ENCODE measurements at regions not wholly inside any gene's neighbourhood (a gene's known extent, or its start where the extent isn't known, plus 50 kb on each side); places are given as distances from the start of the nearest gene placed in this dataset.
A peak's percentile ranks its signal among the peaks of the same experiment; 100 is the strongest.

DNA sequence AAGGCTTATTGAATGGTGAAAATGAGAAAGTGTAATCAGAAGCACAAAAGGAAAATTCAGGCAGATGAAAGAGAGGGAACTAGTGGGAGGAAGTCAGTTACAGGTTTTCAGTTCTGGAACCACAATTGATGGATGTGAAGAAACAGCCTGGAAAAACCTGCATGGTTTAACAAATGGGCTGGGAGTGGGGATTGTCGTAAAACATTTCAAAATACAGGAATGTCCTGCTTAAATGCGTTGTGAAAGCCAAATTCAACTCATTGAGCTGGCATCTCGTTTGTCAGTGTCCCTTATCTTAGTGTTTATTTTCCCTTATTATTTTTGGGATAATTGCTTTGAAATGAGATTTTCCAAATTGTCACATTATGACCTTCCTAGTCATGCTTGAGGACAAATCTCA lies 106.5 kb upstream of the RFC3 start:
- Histone ChIP-seq H2AK5ac (ENCODE audit: low read length, severe bottlenecking) (no peak overlapping the region), H3K4me1 (ENCODE audit: control insufficient read depth, insufficient read depth, low read depth, low read length) (no peaks in the 10 kb centered on the region), H3K4me3 (ENCODE audit: insufficient read depth in 1 of 2, low read depth in 1 of 2, low read length in 2 of 2) (no peak overlapping the region), H2BK5ac (ENCODE audit: low read depth, low read length, poor library complexity, severe bottlenecking) (no peak overlapping the region), H3K9me3 (ENCODE audit: control insufficient read depth, low read length) (peaks cover 5% of the 10 kb centered on the region), H3K36me3 (ENCODE audit: control insufficient read depth in 1 of 2, insufficient read depth in 2 of 2, low read depth in 1 of 2, low read length in 2 of 2) (no peaks in the 10 kb centered on the region), H2BK120ac (ENCODE audit: low read depth, low read length) (no peak overlapping the region), H3K27me3 (ENCODE audit: control insufficient read depth in 1 of 2, insufficient read depth in 1 of 2, low read length in 2 of 2) (no peaks in the 10 kb centered on the region), H3K4me2 (ENCODE audit: low read length, poor library complexity, severe bottlenecking) (no peak overlapping the region), H3K23ac (ENCODE audit: low read length in 2 of 2) (no peak overlapping the region), H3K9ac (ENCODE audit: low read length) (no peak overlapping the region), H2BK15ac (ENCODE audit: low read depth, poor library complexity, severe bottlenecking) (no peak overlapping the region), H4K8ac (ENCODE audit: low read length) (no peak overlapping the region), H3K27ac (ENCODE audit: low read length, poor library complexity, severe bottlenecking) (no peak overlapping the region), H3K18ac (ENCODE audit: low read depth in 1 of 2, low read length in 2 of 2) (no peak overlapping the region), H3K79me1 (replicated peaks; ENCODE audit: low read length, poor library complexity, severe bottlenecking) (no peaks in the 10 kb centered on the region), H2BK12ac (ENCODE audit: low read length in 2 of 2) (no peak overlapping the region), H3K14ac (ENCODE audit: low read length in 2 of 2) (no peak overlapping the region), H2AFZ (ENCODE audit: low read depth, low read length) (no peak overlapping the region), H3K4ac (ENCODE audit: low read depth in 1 of 2, low read length in 2 of 2) (no peak overlapping the region), H4K91ac (ENCODE audit: low read length) (no peak overlapping the region)
- peak; percentile 19 for DNase-seq
- 66% methylated on average over 2 of the region's 3 CpGs for WGBS

GRCh38 chr13:33717775-33718174 lies 100.2 kb upstream of the RFC3 start:
- H3K4me2 ChIP-seq (ENCODE audit: low read length, poor library complexity, severe bottlenecking) = no peak overlapping the region
- no peak for DNase-seq
- H2BK5ac ChIP-seq (ENCODE audit: low read depth, low read length, poor library complexity, severe bottlenecking) = no peak overlapping the region
- H3K4me3 ChIP-seq (ENCODE audit: insufficient read depth in 1 of 2, low read depth in 1 of 2, low read length in 2 of 2) = no peak overlapping the region
- H3K14ac ChIP-seq (ENCODE audit: low read length in 2 of 2) = no peak overlapping the region
- H3K79me1 ChIP-seq (replicated peaks; ENCODE audit: low read length, poor library complexity, severe bottlenecking) = no peaks in the 10 kb centered on the region
- no peak overlapping the region for H4K8ac ChIP-seq (ENCODE audit: low read length)
- H3K27ac ChIP-seq (ENCODE audit: low read length, poor library complexity, severe bottlenecking) = no peak overlapping the region
- H2BK15ac ChIP-seq (ENCODE audit: low read depth, poor library complexity, severe bottlenecking) = no peak overlapping the region
- no peak overlapping the region for H2BK120ac ChIP-seq (ENCODE audit: low read depth, low read length)
- H3K36me3 ChIP-seq (ENCODE audit: control insufficient read depth in 1 of 2, insufficient read depth in 2 of 2, low read depth in 1 of 2, low read length in 2 of 2) = no peaks in the 10 kb centered on the region
- no peak overlapping the region for H3K18ac ChIP-seq (ENCODE audit: low read depth in 1 of 2, low read length in 2 of 2)
- H2AK5ac ChIP-seq (ENCODE audit: low read length, severe bottlenecking) = no peak overlapping the region
- no peak overlapping the region for H2AFZ ChIP-seq (ENCODE audit: low read depth, low read length)
- no peak overlapping the region for H3K4ac ChIP-seq (ENCODE audit: low read depth in 1 of 2, low read length in 2 of 2)
- no peak overlapping the region for H3K9ac ChIP-seq (ENCODE audit: low read length)
- H3K4me1 ChIP-seq (ENCODE audit: control insufficient read depth, insufficient read depth, low read depth, low read length) = no peaks in the 10 kb centered on the region
- no peak overlapping the region for H3K23ac ChIP-seq (ENCODE audit: low read length in 2 of 2)
- H2BK12ac ChIP-seq (ENCODE audit: low read length in 2 of 2) = no peak overlapping the region
- no peak overlapping the region for H4K91ac ChIP-seq (ENCODE audit: low read length)
- H3K9me3 ChIP-seq (ENCODE audit: control insufficient read depth, low read length) = no peaks in the 10 kb centered on the region
- no peaks in the 10 kb centered on the region for H3K27me3 ChIP-seq (ENCODE audit: control insufficient read depth in 1 of 2, insufficient read depth in 1 of 2, low read length in 2 of 2)

DNA sequence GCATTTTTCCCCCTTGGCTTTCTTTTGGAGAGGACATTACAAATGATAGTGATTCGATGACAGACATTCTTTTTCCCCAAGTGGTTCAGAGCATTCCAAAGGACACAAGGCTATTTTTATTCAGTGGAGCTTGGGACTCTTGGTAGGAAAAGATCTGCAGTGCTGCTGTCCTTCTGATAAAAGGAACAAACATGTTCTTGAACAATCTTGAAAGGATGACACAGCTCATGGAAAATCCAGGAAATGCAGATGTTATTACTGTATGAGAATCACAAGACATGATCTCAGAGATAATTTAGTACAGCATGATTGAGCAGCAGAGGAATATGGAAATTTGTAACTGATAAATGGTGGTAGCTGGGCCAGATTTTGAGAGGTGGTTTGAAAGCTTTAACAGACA lies 96.2 kb upstream of the RFC3 start:
- 44% methylated on average over 1 of the region's 1 CpG for whole genome bisulfite sequencing

GRCh38 chr13:33722216-33722915 lies 95.6 kb upstream of the RFC3 start:
- no CpG with 5 or more reads among the region's 3 CpGs for WGBS
- Histone ChIP-seq H3K36me3 (ENCODE audit: control insufficient read depth in 1 of 2, insufficient read depth in 2 of 2, low read depth in 1 of 2, low read length in 2 of 2) (no peaks in the 10 kb centered on the region), H3K9me3 (ENCODE audit: control insufficient read depth, low read length) (no peaks in the 10 kb centered on the region), H3K4ac (ENCODE audit: low read depth in 1 of 2, low read length in 2 of 2) (no peak overlapping the region), H2BK15ac (ENCODE audit: low read depth, poor library complexity, severe bottlenecking) (no peak overlapping the region), H3K14ac (ENCODE audit: low read length in 2 of 2) (no peak overlapping the region), H3K4me1 (ENCODE audit: control insufficient read depth, insufficient read depth, low read depth, low read length) (no peaks in the 10 kb centered on the region), H2BK5ac (ENCODE audit: low read depth, low read length, poor library complexity, severe bottlenecking) (no peak overlapping the region), H2AK5ac (ENCODE audit: low read length, severe bottlenecking) (no peak overlapping the region), H3K27me3 (ENCODE audit: control insufficient read depth in 1 of 2, insufficient read depth in 1 of 2, low read length in 2 of 2) (no peaks in the 10 kb centered on the region), H3K4me2 (ENCODE audit: low read length, poor library complexity, severe bottlenecking) (no peak overlapping the region), H3K4me3 (ENCODE audit: insufficient read depth in 1 of 2, low read depth in 1 of 2, low read length in 2 of 2) (peak overlapping the region in 1 of 2 experiments; percentile 47), H3K18ac (ENCODE audit: low read depth in 1 of 2, low read length in 2 of 2) (no peak overlapping the region), H2BK12ac (ENCODE audit: low read length in 2 of 2) (no peak overlapping the region), H2BK120ac (ENCODE audit: low read depth, low read length) (no peak overlapping the region), H3K27ac (ENCODE audit: low read length, poor library complexity, severe bottlenecking) (no peak overlapping the region), H3K9ac (ENCODE audit: low read length) (peak overlapping the region; percentile 79), H4K91ac (ENCODE audit: low read length) (no peak overlapping the region), H3K23ac (ENCODE audit: low read length in 2 of 2) (no peak overlapping the region), H4K8ac (ENCODE audit: low read length) (no peak overlapping the region), H3K79me1 (replicated peaks; ENCODE audit: low read length, poor library complexity, severe bottlenecking) (no peaks in the 10 kb centered on the region), H2AFZ (ENCODE audit: low read depth, low read length) (no peak overlapping the region)
- peak; percentile 37 for DNase-seq

More for the DNA sequence above, 96.2 kb upstream of the RFC3 start:
- Histone ChIP-seq H3K4me1 (ENCODE audit: control insufficient read depth, insufficient read depth, low read depth, low read length) (no peaks in the 10 kb centered on the region), H2BK15ac (ENCODE audit: low read depth, poor library complexity, severe bottlenecking) (no peak overlapping the region), H2AK5ac (ENCODE audit: low read length, severe bottlenecking) (no peak overlapping the region), H2BK5ac (ENCODE audit: low read depth, low read length, poor library complexity, severe bottlenecking) (no peak overlapping the region), H2BK120ac (ENCODE audit: low read depth, low read length) (no peak overlapping the region), H3K9ac (ENCODE audit: low read length) (peak overlapping the region; percentile 79), H3K18ac (ENCODE audit: low read depth in 1 of 2, low read length in 2 of 2) (no peak overlapping the region), H3K14ac (ENCODE audit: low read length in 2 of 2) (no peak overlapping the region), H3K4me2 (ENCODE audit: low read length, poor library complexity, severe bottlenecking) (no peak overlapping the region), H3K27me3 (ENCODE audit: control insufficient read depth in 1 of 2, insufficient read depth in 1 of 2, low read length in 2 of 2) (no peaks in the 10 kb centered on the region), H4K91ac (ENCODE audit: low read length) (no peak overlapping the region), H3K4me3 (ENCODE audit: insufficient read depth in 1 of 2, low read depth in 1 of 2, low read length in 2 of 2) (no peak overlapping the region), H3K9me3 (ENCODE audit: control insufficient read depth, low read length) (no peaks in the 10 kb centered on the region), H3K27ac (ENCODE audit: low read length, poor library complexity, severe bottlenecking) (no peak overlapping the region), H2BK12ac (ENCODE audit: low read length in 2 of 2) (no peak overlapping the region), H4K8ac (ENCODE audit: low read length) (no peak overlapping the region), H3K4ac (ENCODE audit: low read depth in 1 of 2, low read length in 2 of 2) (no peak overlapping the region), H3K23ac (ENCODE audit: low read length in 2 of 2) (no peak overlapping the region), H3K36me3 (ENCODE audit: control insufficient read depth in 1 of 2, insufficient read depth in 2 of 2, low read depth in 1 of 2, low read length in 2 of 2) (no peaks in the 10 kb centered on the region), H2AFZ (ENCODE audit: low read depth, low read length) (no peak overlapping the region), H3K79me1 (replicated peaks; ENCODE audit: low read length, poor library complexity, severe bottlenecking) (no peaks in the 10 kb centered on the region)
- DNase-seq = peak; percentile 79
